LNCaP clone FGC (cell line): ENCODE measurements at regions not wholly inside any gene's neighbourhood (a gene's known extent, or its start where the extent isn't known, plus 50 kb on each side); places are given as distances from the start of the nearest gene placed in this dataset.

Experiments
- DNase-seq: peaks from one replicate; pipeline ENCODE4 v3.0.0-alpha.2; 2011; ENCODE audit warnings: low read depth
- H3K4me3 ChIP-seq: 2 replicates; pipeline ENCODE4 v1.5.1; 2011; ENCODE audit warnings: mild to moderate bottlenecking, low read depth, low read length, control low read depth
- TF ChIP-seq, protein P1 (sequence below): IDR thresholded peaks from 2 replicates; pipeline ENCODE4 v1.5.1; 2012; ENCODE audit warnings: mild to moderate bottlenecking; ENCODE audit not compliant: control insufficient read depth, insufficient read depth; ENCODE audit errors: extremely low read depth

DNA sequence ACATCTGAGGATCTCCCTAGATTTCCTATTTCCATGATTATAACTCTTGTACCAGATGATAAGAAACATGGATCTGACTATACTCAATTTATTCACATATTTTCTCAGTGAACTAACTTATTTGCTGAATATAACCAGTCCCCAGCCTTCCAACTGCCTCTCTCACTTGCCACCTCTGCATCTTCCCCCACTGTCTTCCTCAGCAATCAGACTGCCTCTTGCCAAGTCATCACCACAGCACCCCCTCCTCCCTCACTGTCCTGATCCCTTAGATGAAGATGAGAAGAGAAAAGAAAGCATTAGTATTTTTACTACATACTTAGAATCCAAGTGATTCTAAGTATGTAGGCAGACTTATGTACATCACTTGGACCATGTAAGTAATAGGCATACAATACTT lies 71.9 kb downstream of the GTPBP8 start:
- no peak overlapping the region for H3K4me3 ChIP-seq
- TF ChIP-seq, protein P1, sequence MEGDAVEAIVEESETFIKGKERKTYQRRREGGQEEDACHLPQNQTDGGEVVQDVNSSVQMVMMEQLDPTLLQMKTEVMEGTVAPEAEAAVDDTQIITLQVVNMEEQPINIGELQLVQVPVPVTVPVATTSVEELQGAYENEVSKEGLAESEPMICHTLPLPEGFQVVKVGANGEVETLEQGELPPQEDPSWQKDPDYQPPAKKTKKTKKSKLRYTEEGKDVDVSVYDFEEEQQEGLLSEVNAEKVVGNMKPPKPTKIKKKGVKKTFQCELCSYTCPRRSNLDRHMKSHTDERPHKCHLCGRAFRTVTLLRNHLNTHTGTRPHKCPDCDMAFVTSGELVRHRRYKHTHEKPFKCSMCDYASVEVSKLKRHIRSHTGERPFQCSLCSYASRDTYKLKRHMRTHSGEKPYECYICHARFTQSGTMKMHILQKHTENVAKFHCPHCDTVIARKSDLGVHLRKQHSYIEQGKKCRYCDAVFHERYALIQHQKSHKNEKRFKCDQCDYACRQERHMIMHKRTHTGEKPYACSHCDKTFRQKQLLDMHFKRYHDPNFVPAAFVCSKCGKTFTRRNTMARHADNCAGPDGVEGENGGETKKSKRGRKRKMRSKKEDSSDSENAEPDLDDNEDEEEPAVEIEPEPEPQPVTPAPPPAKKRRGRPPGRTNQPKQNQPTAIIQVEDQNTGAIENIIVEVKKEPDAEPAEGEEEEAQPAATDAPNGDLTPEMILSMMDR: no peak
- no peak for DNase-seq

GRCh38 chr3:113063126-113063894 lies 72.5 kb downstream of the GTPBP8 start:
- H3K4me3 ChIP-seq: no peak overlapping the region
- TF ChIP-seq, protein P1: no peak
- no peak for DNase-seq

DNA sequence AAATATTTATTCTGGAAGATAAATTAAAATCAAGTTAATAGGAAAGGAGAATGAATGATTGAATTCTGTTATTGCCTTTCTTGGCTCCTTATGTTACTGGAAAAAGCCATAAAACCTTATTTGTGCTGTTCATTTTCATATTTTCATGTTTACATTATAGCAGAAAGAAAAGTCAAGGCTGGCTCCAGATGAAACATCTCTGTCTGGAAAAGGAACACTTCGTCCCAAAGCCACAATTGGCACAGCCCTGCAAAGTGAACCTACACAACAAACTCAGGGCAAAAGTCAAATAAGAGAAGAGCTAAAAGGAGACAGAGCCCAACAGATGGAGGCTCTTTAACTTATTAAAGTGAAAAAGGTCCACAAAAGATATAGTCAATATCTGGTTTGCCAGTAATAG lies 73.4 kb downstream of the GTPBP8 start:
- no peak for DNase-seq
- no peak overlapping the region for H3K4me3 ChIP-seq
- TF ChIP-seq, protein P1: no peak

- H3K4me3 ChIP-seq: no peak overlapping the region
- TF ChIP-seq, protein P1: no peak
- no peak for DNase-seq
Measured at GRCh38 chr3:113065336-113065735, 74.6 kb downstream of the GTPBP8 start.

GRCh38 chr3:113070072-113070640 lies 79.4 kb downstream of the GTPBP8 start:
- DNase-seq: no peak
- H3K4me3 ChIP-seq: no peak overlapping the region
- TF ChIP-seq, protein P1: no peak

DNA sequence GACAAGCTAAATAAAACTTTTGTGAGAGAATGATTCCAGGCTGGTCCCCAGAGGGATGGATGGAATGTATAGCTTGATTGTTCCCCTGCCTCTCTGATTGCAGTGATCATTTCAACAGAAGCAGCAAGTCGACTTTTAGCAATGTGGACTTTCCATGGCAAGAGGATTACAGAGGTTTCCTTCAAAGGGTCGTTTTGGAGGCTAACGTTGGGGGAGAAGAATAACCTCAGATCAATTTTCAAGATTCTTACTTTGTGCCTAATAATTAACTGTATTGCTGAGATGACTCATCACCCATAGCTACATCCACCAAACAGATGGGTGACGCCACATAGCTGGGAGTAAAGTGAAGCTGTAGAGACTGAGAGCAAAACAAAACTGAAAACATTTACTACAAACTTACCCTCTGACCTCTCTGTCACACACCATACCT lies 79.9 kb downstream of the GTPBP8 start:
- no peak for DNase-seq
- H3K4me3 ChIP-seq: no peak overlapping the region
- TF ChIP-seq, protein P1: no peak

DNA sequence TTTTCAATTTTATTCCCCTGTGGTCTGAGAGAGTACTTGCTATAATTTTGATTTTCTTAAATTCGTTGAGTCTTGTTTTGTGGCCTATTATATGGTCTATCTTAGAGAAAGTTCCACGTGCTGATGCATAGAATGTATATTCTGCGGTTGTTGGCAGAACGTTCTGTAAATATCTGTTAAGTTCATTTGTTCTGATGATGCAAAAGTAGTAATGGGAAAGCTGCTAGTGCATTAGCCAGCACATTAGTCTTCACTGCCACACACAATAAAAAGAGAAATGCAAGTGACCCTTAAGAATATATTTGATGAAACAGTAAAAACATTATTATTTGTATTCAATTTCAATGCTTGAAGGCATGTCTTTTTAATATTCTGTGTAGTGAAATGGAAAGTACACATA lies 84.8 kb downstream of the GTPBP8 start:
- no peak for DNase-seq
- no peak overlapping the region for H3K4me3 ChIP-seq
- TF ChIP-seq, protein P1: no peak
